ENCODE measurements at regions not wholly inside any gene's neighbourhood (a gene's known extent, or its start where the extent isn't known, plus 50 kb on each side); places are given as distances from the start of the nearest gene placed in this dataset.
A peak's percentile ranks its signal among the peaks of the same experiment; 100 is the strongest.
"Not testable (repeated sequence)": the region's sequence is repeated elsewhere in the genome, so short reads cannot be mapped to it uniquely, and the experiment has no call there.

DNA sequence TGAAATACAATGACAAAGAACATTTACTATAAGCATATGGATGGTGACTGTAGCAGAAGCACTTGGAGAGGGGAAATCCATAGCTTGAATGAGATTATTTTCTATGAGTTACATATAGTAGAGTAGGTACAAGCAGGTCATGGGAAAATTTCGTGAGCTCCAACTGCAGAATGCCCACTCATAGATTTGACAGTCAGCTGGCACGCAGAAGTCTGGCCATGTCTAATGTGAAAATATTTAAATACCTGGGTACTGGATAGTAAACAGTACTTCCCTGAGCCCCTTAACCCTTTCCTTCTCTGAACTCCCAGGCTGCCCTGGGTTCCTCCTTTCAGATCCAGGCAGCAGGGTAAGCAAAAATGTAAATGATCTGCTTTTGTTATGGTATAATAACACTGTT, 209.7 kb downstream of the OTUD1 start:
- Histone ChIP-seq H3K79me2 (ENCODE audit: insufficient read depth, low read length) (no peaks in the 10 kb centered on the region), H3K9me2 (replicated peaks; ENCODE audit: low read depth, low read length) (no peaks in the 10 kb centered on the region), H3K9me3 (ENCODE audit: insufficient read depth, low read depth, low read length) (no peaks in the 10 kb centered on the region), H4K20me1 (ENCODE audit: insufficient read depth, low read length, poor library complexity, severe bottlenecking) (no peaks in the 10 kb centered on the region), H3K4me1 (ENCODE audit: insufficient read depth, low read length, poor library complexity, severe bottlenecking) (no peaks in the 10 kb centered on the region), H3K36me3 (ENCODE audit: insufficient read depth, low read length) (no peaks in the 10 kb centered on the region), H3K4me2 (ENCODE audit: low read depth, low read length, poor library complexity, severe bottlenecking) (no peak overlapping the region), H3K9ac (ENCODE audit: low read depth, low read length, poor library complexity, severe bottlenecking) (no peak overlapping the region), H3K27me3 (ENCODE audit: insufficient read depth, low read length, poor library complexity, severe bottlenecking) (no peaks in the 10 kb centered on the region), H3K4me3 (ENCODE audit: low read length, poor library complexity, severe bottlenecking) (no peak overlapping the region), H2AFZ (ENCODE audit: low read length) (no peak overlapping the region), H3F3A (ENCODE audit: low read depth) (no peaks in the 10 kb centered on the region)
- TF ChIP-seq EZH2phosphoT487 (IDR thresholded peaks at IDR 0.05; ENCODE audit: borderline replicate concordance) = no peak
- TF ChIP-seq, protein P1, sequence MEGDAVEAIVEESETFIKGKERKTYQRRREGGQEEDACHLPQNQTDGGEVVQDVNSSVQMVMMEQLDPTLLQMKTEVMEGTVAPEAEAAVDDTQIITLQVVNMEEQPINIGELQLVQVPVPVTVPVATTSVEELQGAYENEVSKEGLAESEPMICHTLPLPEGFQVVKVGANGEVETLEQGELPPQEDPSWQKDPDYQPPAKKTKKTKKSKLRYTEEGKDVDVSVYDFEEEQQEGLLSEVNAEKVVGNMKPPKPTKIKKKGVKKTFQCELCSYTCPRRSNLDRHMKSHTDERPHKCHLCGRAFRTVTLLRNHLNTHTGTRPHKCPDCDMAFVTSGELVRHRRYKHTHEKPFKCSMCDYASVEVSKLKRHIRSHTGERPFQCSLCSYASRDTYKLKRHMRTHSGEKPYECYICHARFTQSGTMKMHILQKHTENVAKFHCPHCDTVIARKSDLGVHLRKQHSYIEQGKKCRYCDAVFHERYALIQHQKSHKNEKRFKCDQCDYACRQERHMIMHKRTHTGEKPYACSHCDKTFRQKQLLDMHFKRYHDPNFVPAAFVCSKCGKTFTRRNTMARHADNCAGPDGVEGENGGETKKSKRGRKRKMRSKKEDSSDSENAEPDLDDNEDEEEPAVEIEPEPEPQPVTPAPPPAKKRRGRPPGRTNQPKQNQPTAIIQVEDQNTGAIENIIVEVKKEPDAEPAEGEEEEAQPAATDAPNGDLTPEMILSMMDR (conservative IDR thresholded peaks at IDR 0.05; ENCODE audit: low read length) = no peak

DNA sequence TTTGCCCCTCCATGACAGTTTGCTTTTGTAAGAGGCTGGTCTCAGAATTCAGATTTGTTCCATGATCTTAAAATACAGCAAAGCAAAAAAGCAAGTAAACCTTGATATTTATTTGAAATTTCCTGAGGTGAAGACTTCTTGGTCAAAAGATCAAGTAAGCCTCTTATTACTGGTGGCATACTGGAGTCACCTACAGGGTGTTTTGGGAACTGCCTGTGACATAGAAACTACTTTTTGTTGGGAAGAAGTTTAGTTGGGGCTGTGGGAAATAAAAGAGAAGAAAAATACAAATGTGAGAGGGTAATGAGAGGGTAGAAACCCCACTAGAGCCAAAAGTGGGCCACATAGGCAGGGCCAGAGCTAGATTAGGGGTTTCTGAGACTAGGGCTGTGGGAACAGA, 217.9 kb downstream of the OTUD1 start:
- Histone ChIP-seq H3K79me2 (ENCODE audit: insufficient read depth, low read length) (no peaks in the 10 kb centered on the region), H3F3A (ENCODE audit: low read depth) (no peaks in the 10 kb centered on the region), H3K36me3 (ENCODE audit: insufficient read depth, low read length) (no peaks in the 10 kb centered on the region), H3K4me1 (ENCODE audit: insufficient read depth, low read length, poor library complexity, severe bottlenecking) (no peaks in the 10 kb centered on the region), H3K9me3 (ENCODE audit: insufficient read depth, low read depth, low read length) (no peaks in the 10 kb centered on the region), H2AFZ (ENCODE audit: low read length) (no peak overlapping the region), H3K4me2 (ENCODE audit: low read depth, low read length, poor library complexity, severe bottlenecking) (no peak overlapping the region), H3K9me2 (replicated peaks; ENCODE audit: low read depth, low read length) (no peaks in the 10 kb centered on the region), H3K4me3 (ENCODE audit: low read length, poor library complexity, severe bottlenecking) (no peak overlapping the region), H4K20me1 (ENCODE audit: insufficient read depth, low read length, poor library complexity, severe bottlenecking) (no peaks in the 10 kb centered on the region), H3K9ac (ENCODE audit: low read depth, low read length, poor library complexity, severe bottlenecking) (no peak overlapping the region), H3K27me3 (ENCODE audit: insufficient read depth, low read length, poor library complexity, severe bottlenecking) (no peaks in the 10 kb centered on the region)
- TF ChIP-seq, protein P1 (conservative IDR thresholded peaks at IDR 0.05; ENCODE audit: low read length) = peak; percentile 85
- TF ChIP-seq EZH2phosphoT487 (IDR thresholded peaks at IDR 0.05; ENCODE audit: borderline replicate concordance) = no peak

DNA sequence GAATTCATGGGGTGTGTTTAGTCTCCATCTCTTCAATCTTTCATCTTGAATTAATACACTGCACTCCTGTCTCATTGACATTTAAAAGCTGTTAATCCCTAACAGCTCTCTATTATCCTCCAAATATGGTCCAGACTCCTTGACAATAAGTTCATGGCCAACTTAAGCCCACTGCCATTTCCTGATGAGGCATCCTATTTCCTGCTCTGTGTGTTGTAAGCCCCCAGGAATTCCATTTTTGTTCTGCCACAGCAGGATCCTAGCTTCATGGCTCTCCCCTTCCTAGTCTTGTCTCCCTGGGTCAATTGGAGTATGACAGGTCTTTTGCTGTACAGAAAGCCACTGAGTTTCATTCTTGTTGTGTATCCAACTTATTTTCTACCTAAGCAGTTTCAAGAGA, 218.8 kb downstream of the OTUD1 start:
- H3K4me2 ChIP-seq (ENCODE audit: low read depth, low read length, poor library complexity, severe bottlenecking) = no peak overlapping the region
- no peak for TF ChIP-seq EZH2phosphoT487 (IDR thresholded peaks at IDR 0.05; ENCODE audit: borderline replicate concordance)
- TF ChIP-seq, protein P1 (conservative IDR thresholded peaks at IDR 0.05; ENCODE audit: low read length) = no peak
- H2AFZ ChIP-seq (ENCODE audit: low read length) = no peak overlapping the region

DNA sequence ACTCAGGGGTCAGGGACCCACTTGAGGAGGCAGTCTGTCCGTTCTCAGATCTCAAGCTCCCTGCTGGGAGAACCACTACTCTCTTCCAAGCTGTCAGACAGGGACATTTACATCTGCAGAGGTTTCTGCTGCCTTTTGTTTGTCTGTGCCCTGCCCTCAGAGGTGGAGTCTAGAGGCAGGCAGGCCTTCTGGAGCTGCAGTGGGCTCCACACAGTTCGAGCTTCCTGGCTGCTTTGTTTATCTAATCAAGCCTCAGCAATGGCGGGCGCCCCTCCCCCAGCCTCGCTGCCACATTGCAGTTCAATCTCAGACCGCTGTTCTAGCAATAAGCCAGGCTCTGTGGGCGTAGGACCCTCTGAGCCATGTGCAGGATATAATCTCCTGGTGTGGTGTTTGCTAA, 233.0 kb downstream of the OTUD1 start:
- H3K79me2 ChIP-seq (ENCODE audit: insufficient read depth, low read length); H3K9ac ChIP-seq (ENCODE audit: low read depth, low read length, poor library complexity, severe bottlenecking); H3K9me3 ChIP-seq (ENCODE audit: insufficient read depth, low read depth, low read length); H2AFZ ChIP-seq (ENCODE audit: low read length); H3K4me3 ChIP-seq (ENCODE audit: low read length, poor library complexity, severe bottlenecking); H3F3A ChIP-seq (ENCODE audit: low read depth); H3K4me2 ChIP-seq (ENCODE audit: low read depth, low read length, poor library complexity, severe bottlenecking); H3K27me3 ChIP-seq (ENCODE audit: insufficient read depth, low read length, poor library complexity, severe bottlenecking); H3K36me3 ChIP-seq (ENCODE audit: insufficient read depth, low read length); H4K20me1 ChIP-seq (ENCODE audit: insufficient read depth, low read length, poor library complexity, severe bottlenecking); H3K9me2 ChIP-seq (replicated peaks; ENCODE audit: low read depth, low read length); H3K4me1 ChIP-seq (ENCODE audit: insufficient read depth, low read length, poor library complexity, severe bottlenecking): not testable (repeated sequence)

More for the DNA sequence above, 218.8 kb downstream of the OTUD1 start:
- Histone ChIP-seq H4K20me1 (ENCODE audit: insufficient read depth, low read length, poor library complexity, severe bottlenecking) (no peaks in the 10 kb centered on the region), H3K9ac (ENCODE audit: low read depth, low read length, poor library complexity, severe bottlenecking) (no peak overlapping the region), H3F3A (ENCODE audit: low read depth) (no peaks in the 10 kb centered on the region), H3K79me2 (ENCODE audit: insufficient read depth, low read length) (no peaks in the 10 kb centered on the region), H3K9me2 (replicated peaks; ENCODE audit: low read depth, low read length) (no peaks in the 10 kb centered on the region), H3K4me3 (ENCODE audit: low read length, poor library complexity, severe bottlenecking) (no peak overlapping the region), H3K9me3 (ENCODE audit: insufficient read depth, low read depth, low read length) (no peaks in the 10 kb centered on the region), H3K4me1 (ENCODE audit: insufficient read depth, low read length, poor library complexity, severe bottlenecking) (no peaks in the 10 kb centered on the region), H3K27me3 (ENCODE audit: insufficient read depth, low read length, poor library complexity, severe bottlenecking) (no peaks in the 10 kb centered on the region), H3K36me3 (ENCODE audit: insufficient read depth, low read length) (no peaks in the 10 kb centered on the region)
